ENCODE measurements at regions not wholly inside any gene's neighbourhood (a gene's known extent, or its start where the extent isn't known, plus 50 kb on each side); places are given as distances from the start of the nearest gene placed in this dataset.

DNA sequence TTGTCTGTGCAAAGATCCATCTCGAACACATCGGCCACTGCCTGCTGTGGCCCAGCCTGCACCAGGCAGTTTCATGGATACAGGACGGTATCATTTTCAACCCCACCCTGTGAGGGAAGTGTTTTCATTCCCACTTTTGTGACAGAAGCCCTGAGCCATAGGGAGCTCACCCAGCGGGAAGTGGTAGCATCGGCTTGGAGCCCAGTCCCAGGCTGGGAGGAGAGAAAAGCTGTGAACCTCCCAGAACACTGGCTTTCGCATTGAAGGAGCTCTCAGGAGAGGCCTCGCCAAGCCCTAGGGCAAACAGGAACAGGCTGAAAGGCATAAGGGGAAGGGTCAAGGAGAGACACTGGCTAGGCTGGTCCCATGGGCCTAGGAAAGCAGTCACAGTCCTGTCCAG is 166.1 kb downstream of the TFCP2L1 start:
- TF ChIP-seq ZNF274 (IDR thresholded peaks at IDR 0.05; ENCODE audit: low read depth, low read length) = no peak
- no peak for TF ChIP-seq SUZ12 (IDR thresholded peaks at IDR 0.05; ENCODE audit: extremely low read depth, insufficient read depth, insufficient read length)
- TF ChIP-seq YY1 (IDR thresholded peaks at IDR 0.05; ENCODE audit: insufficient read depth, insufficient read length) = no peak
